ENCODE measurements at regions not wholly inside any gene's neighbourhood (a gene's known extent, or its start where the extent isn't known, plus 50 kb on each side); places are given as distances from the start of the nearest gene placed in this dataset.

DNA sequence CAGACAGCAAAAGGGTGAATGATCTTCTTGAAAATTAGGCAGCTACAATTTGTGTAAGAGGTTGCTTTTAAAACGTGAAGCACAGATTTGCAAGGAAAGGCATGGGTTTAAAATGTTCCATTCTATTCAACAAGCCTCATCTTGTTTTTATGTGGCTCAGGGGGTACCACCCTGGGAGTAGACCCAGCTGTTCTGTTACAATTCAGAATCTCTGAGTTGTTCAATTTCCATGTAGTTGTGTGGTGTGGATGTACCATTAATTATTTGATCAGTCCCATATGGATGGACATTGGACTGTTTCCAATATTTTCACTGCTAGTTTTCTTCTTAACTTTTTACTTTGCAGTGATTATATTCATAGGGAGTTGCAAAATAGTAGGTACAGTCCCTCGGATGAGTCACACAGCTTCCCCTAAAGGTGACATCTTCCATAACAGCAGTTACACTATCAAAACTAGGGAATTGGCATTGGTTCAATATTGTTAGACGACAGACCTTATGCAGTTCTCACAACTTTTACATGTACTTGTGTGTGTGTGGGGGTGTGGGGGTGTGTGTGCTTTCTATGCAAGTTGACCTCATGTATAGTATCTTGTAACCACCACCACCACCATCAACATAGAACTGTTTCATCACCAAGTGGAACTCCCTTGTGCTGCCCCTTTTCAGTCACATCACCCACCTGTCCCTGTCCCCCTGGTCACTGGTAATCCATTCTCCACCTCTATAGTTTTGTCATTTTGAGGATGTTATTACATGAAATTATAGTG is 59.0 kb upstream of the CAPRIN2 start:
- H3K4me3 ChIP-seq (ENCODE audit: low read length): no peak overlapping the region
- TF ChIP-seq, protein P1, sequence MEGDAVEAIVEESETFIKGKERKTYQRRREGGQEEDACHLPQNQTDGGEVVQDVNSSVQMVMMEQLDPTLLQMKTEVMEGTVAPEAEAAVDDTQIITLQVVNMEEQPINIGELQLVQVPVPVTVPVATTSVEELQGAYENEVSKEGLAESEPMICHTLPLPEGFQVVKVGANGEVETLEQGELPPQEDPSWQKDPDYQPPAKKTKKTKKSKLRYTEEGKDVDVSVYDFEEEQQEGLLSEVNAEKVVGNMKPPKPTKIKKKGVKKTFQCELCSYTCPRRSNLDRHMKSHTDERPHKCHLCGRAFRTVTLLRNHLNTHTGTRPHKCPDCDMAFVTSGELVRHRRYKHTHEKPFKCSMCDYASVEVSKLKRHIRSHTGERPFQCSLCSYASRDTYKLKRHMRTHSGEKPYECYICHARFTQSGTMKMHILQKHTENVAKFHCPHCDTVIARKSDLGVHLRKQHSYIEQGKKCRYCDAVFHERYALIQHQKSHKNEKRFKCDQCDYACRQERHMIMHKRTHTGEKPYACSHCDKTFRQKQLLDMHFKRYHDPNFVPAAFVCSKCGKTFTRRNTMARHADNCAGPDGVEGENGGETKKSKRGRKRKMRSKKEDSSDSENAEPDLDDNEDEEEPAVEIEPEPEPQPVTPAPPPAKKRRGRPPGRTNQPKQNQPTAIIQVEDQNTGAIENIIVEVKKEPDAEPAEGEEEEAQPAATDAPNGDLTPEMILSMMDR (conservative IDR thresholded peaks at IDR 0.05; ENCODE audit: low read depth, low read length): no peak
- no peak for DNase-seq (ENCODE audit: low read depth)

DNA sequence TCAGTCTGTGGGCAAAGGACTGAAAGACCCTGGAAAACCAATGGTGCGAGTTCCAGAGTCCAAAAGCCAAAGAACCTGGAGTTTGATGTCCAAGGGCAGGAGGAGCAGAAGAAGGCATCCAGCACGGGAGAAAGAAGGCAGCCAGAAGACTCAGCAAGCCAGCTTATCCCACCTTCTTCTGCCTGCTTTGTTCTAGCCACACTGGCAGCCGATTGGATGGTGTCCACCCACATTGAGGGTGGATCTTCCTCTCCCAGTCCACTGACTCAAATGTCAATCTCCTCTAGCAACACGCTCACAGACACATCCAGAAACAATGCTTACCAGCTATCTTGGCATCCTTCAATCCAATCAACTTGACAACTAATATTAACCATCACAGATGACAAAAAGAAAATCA is 57.2 kb upstream of the CAPRIN2 start:
- no peak for DNase-seq (ENCODE audit: low read depth)
- no peak overlapping the region for H3K4me3 ChIP-seq (ENCODE audit: low read length)
- TF ChIP-seq, protein P1 (conservative IDR thresholded peaks at IDR 0.05; ENCODE audit: low read depth, low read length): no peak

DNA sequence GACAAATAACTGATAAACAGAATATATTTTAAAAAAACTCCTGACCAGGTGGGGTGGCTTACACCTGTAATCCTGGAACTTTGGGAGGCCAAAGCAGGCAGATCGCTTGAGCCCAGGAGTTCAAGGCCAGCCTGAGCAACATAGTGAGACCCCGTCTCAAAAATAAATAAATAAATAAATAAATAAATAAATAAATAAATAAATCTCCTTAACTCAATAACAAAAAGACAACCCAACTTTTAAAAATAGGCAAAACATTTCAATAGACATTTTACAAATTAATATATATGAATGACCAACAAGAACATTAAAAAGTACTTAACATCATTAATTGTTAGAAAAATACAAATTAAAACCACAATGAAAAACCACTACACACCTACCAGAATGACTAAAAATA is 56.2 kb upstream of the CAPRIN2 start:
- TF ChIP-seq, protein P1 (conservative IDR thresholded peaks at IDR 0.05; ENCODE audit: low read depth, low read length): no peak
- DNase-seq (ENCODE audit: low read depth): no peak
- no peak overlapping the region for H3K4me3 ChIP-seq (ENCODE audit: low read length)

DNA sequence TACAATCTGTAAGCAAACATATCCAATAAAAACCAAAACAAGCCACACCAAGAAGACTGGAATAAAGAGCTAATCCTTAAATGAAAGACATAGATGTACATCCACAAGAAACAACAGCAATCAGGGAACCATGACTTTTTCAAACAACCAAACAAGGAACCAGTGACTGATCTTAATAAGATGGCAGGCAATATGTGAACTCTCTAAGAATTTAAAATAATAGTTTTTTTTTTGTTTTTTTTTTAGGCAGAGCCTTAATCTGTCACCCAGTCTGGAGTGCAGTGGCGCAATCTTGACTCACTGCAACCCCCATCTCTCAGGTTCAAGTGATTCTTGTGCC is 52.9 kb upstream of the CAPRIN2 start:
- DNase-seq (ENCODE audit: low read depth): no peak
- TF ChIP-seq, protein P1 (conservative IDR thresholded peaks at IDR 0.05; ENCODE audit: low read depth, low read length): no peak
- no peak overlapping the region for H3K4me3 ChIP-seq (ENCODE audit: low read length)

DNA sequence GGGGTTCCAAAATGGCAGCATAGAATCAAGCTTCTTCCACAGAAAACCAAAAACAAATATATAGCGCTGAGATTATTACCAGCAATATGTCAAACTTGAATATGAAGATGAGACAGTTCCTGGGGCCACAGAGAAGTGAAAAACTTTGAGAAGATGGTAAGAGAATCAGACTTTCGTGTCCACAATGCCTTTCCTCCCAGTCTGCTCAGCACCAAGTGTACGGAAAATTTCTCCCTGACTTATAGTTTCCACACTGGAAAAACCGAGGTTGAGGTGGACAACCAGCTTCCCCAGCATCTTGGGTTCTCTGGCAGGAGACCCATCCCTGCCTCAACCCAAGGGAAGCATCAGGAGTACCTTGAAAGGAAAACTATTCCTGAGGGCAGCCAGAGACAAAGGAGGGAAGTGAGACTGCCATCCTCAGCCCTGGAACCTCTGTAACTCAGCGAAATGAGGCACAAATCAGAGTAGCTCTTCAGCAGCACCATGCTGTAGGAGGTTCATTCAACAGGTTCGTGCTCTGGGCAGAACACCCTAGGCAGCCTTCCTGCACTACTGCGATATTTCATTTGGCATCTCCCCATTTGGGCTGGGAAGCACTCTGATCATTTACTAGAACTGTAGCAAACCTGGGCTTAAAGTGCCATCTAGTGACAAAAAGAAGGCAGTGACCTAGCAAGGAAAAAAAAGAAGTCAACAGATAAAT is 52.4 kb upstream of the CAPRIN2 start:
- TF ChIP-seq, protein P1 (conservative IDR thresholded peaks at IDR 0.05; ENCODE audit: low read depth, low read length): peak; percentile 76
- no peak overlapping the region for H3K4me3 ChIP-seq (ENCODE audit: low read length)
- no peak for DNase-seq (ENCODE audit: low read depth)

DNA sequence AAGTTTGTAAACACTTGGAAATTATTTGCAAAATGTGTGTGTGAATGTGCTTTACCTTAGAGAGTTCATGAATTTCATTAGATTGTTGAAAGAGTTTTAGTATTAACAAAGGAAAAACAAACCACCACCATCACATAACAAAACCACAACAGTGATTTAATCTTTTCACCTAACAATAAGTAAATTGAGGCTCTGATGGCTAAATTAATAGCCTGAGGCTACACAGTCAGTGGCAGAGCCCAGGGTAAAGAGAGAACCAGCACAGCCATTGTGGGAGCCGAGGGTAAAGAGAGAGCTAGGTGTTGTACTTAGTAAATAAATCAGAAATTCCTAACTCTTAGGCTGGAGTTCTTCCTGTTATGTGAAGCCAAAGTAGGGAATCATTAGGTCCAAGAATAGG is 51.2 kb upstream of the CAPRIN2 start:
- TF ChIP-seq, protein P1 (conservative IDR thresholded peaks at IDR 0.05; ENCODE audit: low read depth, low read length): no peak
- no peak overlapping the region for H3K4me3 ChIP-seq (ENCODE audit: low read length)
- no peak for DNase-seq (ENCODE audit: low read depth)
